ENCODE measurements at regions not wholly inside any gene's neighbourhood (a gene's known extent, or its start where the extent isn't known, plus 50 kb on each side); places are given as distances from the start of the nearest gene placed in this dataset.

DNA sequence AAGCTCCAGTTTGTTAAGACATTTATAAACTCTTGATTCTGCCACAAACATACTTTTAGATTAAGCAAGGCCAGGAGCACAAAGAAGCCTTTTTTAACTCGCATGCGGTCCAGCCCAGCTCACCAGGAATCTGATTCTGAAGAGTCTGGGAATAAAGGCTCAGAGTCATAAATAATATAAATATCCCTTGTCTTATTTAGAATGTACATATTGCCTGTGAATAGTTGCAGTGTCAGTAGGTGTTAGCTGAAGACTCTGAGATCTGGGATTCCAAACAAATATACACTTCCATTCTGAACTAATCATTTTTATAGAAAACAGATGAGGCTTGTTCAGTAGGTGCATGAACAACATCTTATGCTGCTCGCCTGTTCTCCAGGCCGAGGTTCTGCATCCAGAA, 59.1 kb upstream of the ELAC2 start:
- DNase-seq = no peak

DNA sequence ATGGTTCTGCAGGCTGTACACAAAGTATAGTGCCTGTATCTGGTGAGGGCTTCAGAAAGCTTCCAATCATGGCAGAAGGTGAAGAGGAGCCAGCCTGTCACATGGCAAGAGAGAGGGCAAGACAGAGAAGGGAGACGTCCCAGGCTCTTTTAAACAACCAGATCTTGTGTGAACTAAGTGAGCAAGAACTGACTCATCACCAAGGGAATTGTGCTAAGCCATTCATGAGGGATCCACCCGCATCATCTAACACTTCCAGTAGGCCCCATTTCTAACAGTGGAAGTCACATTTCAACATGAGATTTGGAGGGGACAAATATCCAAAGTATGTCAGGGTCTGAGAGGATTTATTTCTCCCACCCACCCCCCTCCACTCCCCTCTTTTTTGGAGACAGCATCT, 56.2 kb upstream of the ELAC2 start:
- no peak for DNase-seq

DNA sequence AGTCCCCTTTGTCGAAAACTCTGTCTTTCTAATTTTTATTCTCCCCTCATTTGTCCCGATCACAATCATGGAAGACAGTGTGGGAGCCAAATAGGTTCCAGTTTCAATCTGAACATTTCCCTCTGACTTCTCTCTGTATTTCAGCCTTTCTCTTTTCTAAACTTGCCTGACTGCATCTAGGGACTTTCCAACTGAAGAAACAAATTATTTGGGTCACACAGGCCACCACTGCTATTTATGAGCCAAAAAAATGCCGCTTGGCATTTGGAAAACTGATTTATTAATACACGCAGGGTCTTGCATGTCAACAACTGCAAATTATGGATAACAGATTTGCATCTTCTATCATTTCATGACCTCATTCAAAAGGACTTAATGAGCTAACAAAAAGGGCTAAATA, 55.2 kb upstream of the ELAC2 start:
- no peak for DNase-seq

DNA sequence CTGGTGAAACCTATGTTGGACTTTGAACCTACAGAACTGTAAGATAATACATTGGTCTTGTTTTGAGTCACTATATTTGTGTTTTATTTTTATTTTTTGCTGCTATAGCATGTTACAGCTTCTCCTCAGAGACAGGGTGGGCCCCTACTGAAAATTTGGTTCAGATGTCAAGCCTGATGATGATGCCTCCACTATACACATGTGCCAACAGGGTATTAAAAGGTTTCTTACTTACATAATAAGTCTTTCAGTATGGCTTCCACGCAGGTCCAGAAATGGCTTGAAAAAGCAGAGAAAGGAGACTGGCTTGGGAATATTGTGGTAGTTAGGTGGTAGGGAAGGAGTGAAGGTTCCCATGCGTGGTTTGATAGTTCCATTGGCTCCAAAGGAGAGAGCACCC, 52.9 kb upstream of the ELAC2 start:
- no peak for DNase-seq

DNA sequence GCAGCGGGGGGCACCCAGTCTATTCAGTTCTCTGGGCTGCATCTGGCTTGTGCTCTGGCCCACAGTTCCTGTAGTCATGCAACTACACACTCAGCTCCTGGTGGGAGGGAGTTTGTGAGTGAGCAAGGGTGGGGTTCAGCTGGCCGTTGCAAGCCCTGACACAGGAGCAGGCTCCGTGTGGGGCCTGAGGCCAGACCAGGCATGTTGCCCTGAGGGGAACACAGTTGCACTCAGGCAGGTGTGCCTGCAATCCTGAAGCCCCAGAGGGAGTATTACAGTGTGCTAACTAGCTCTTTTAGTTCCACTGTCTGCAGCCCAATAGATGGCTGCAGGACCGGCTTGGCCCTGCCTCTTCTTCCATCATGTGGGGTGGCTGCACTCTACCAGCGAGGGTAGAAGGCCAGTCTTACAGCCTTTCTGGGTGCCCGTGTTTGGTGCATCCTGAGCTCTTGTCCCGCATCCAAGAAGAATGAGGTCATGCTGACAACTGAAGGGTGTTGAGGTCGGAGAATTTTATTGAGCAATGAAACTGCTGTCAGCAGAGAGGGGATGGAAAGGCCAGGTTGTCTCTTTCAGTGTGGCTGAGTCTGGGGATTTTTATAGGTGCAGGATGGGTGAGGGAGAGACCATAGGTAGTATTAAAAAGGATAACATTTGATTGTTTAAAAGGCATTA, 49.9 kb upstream of the ELAC2 start:
- no peak for DNase-seq

All from stimulated activated naive CD4-positive, alpha-beta T cell (primary cell).